Gastrocnemius medialis (tissue), 4 donors: ENCODE measurements at regions not wholly inside any gene's neighbourhood (a gene's known extent, or its start where the extent isn't known, plus 50 kb on each side); places are given as distances from the start of the nearest gene placed in this dataset.

Source experiments
- CTCF ChIP-seq, 5 experiments: fragments of 450-650 bp in 3 of 5; fragments of 200-600 bp in 2 of 5; sonication (generic) in 2 of 5; IDR thresholded peaks in 4 of 5; conservative IDR thresholded peaks in 1 of 5; 1 replicate in 4 of 5; 2 replicates in 1 of 5; pipeline ENCODE4 v1.5.1; 2016 to 2019; ENCODE audit warnings: antibody characterized with exemption in 5 of 5, mild to moderate bottlenecking in 3 of 5, moderate library complexity in 3 of 5
- POLR2A ChIP-seq, 2 donors: fragments of 450-650 bp; IDR thresholded peaks; one replicate each; pipeline ENCODE4 v1.6.1; 2017; ENCODE audit warnings: antibody characterized with exemption in 2 of 2, mild to moderate bottlenecking in 2 of 2, moderate library complexity in 2 of 2

GRCh38 chr2:146458585-146458984 is 1386.2 kb upstream of the ACVR2A start:
- TF ChIP-seq CTCF (IDR thresholded peaks at IDR 0.05 in 4 of 5, conservative IDR thresholded peaks at IDR 0.05 in 1 of 5) (no peak), POLR2A (IDR thresholded peaks at IDR 0.05) (no peak)
